Stromal cell of bone marrow (primary cell): ENCODE measurements at regions not wholly inside any gene's neighbourhood (a gene's known extent, or its start where the extent isn't known, plus 50 kb on each side); places are given as distances from the start of the nearest gene placed in this dataset.

Experiments
- DNase-seq: peaks from one replicate; pipeline ENCODE4 v3.0.0-alpha.2; 2012; ENCODE audit warnings: low read depth

- no peak for DNase-seq
Measured at GRCh38 chr11:115080923-115081680, 402.8 kb downstream of the NXPE2 start.

GRCh38 chr11:115081972-115082371, 403.6 kb downstream of the NXPE2 start:
- DNase-seq, result no peak

- DNase-seq, result no peak
Measured at GRCh38 chr11:115083144-115083806, 404.9 kb downstream of the NXPE2 start.

- no peak for DNase-seq
Measured at GRCh38 chr11:115084231-115084630, 405.9 kb downstream of the NXPE2 start.

GRCh38 chr11:115085461-115086210, 407.3 kb downstream of the NXPE2 start:
- DNase-seq, result no peak

GRCh38 chr11:115087791-115088190, 409.5 kb downstream of the NXPE2 start:
- no peak for DNase-seq

- no peak for DNase-seq
Measured at GRCh38 chr11:115092516-115092915, 411.7 kb downstream of the CADM1 start.

- no peak for DNase-seq
Measured at GRCh38 chr11:115097796-115098408, 406.3 kb downstream of the CADM1 start.

GRCh38 chr11:115100706-115101105, 403.5 kb downstream of the CADM1 start:
- DNase-seq, result no peak

- no peak for DNase-seq
Measured at GRCh38 chr11:115103921-115104320, 400.3 kb downstream of the CADM1 start.

- no peak for DNase-seq
Measured at GRCh38 chr11:115104851-115105453, 399.3 kb downstream of the CADM1 start.

GRCh38 chr11:115111066-115111465, 393.1 kb downstream of the CADM1 start:
- DNase-seq, result no peak

- DNase-seq, result no peak
Measured at GRCh38 chr11:115112754-115113153, 391.5 kb downstream of the CADM1 start.

- DNase-seq, result no peak
Measured at GRCh38 chr11:115117956-115118493, 386.2 kb downstream of the CADM1 start.

GRCh38 chr11:115119146-115119545, 385.1 kb downstream of the CADM1 start:
- DNase-seq, result no peak
